Vagina (tissue), 2 donors: ENCODE measurements at regions not wholly inside any gene's neighbourhood (a gene's known extent, or its start where the extent isn't known, plus 50 kb on each side); places are given as distances from the start of the nearest gene placed in this dataset.
"Not testable (repeated sequence)": the region's sequence is repeated elsewhere in the genome, so short reads cannot be mapped to it uniquely, and the experiment has no call there.

Experiments used
- CTCF ChIP-seq, 3 experiments: fragments of 450-650 bp in 2 of 3; fragments of 200-600 bp in 1 of 3; sonication (generic) in 1 of 3; IDR thresholded peaks; one replicate each; pipeline ENCODE4 v1.5.1; 2017 to 2019; ENCODE audit warnings: antibody characterized with exemption in 3 of 3, mild to moderate bottlenecking in 2 of 3, moderate library complexity in 2 of 3
- POLR2A ChIP-seq, 2 donors: fragments of 450-650 bp; IDR thresholded peaks; one replicate each; pipeline ENCODE4 v1.6.1; 2017; ENCODE audit warnings: antibody characterized with exemption in 2 of 2, mild to moderate bottlenecking in 2 of 2, moderate library complexity in 2 of 2
- POLR2AphosphoS5 ChIP-seq, 2 donors: sonication (generic); formaldehyde crosslinking; IDR thresholded peaks; one replicate each; pipeline ENCODE4 v1.9.0; 2017; ENCODE audit warnings: antibody characterized with exemption in 2 of 2, mild to moderate bottlenecking in 2 of 2, low read depth in 1 of 2; ENCODE audit not compliant: insufficient read depth in 1 of 2

DNA sequence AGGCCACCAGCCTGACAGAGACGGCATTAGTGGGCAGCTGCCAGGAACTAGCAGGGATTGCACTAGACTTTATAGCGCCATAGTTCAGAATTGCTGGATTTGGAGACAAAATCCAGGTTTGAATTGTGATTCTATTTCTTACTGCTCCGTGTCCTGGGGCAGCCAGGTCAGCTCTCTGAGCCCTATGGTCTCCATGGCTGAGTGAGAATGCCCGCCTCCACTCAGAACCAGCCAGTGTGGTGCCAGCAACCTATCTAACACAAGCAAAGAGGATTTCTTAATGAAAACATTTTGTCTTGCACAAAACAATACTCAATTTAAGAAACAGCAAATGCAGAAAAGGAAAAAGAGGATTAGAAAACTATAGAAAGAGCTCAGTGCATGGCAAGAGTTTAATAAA lies 225.4 kb downstream of the ANKRD30B start:
- not testable (repeated sequence) for TF ChIP-seq CTCF (IDR thresholded peaks at IDR 0.05); POLR2A (IDR thresholded peaks at IDR 0.05); POLR2AphosphoS5 (IDR thresholded peaks at IDR 0.05; ENCODE audit: insufficient read depth in 1 of 2, low read depth in 1 of 2)
